HepG2 (cell line): ENCODE measurements at regions not wholly inside any gene's neighbourhood (a gene's known extent, or its start where the extent isn't known, plus 50 kb on each side); places are given as distances from the start of the nearest gene placed in this dataset.

ENCODE experiments used
- ATAC-seq: fragments of 200-7000 bp; cut with Tn5 transposase; 3 replicates; pipeline ENCODE4 v1.9.1; 2020; ENCODE audit warnings: mild to moderate bottlenecking, moderate library complexity
- BruUV-seq: library from RNA; stranded (reverse); fragments of 400-500 nt; replicated peaks from 2 replicates; lab custom pipeline; 2021; lab: Mats Ljungman, UMichigan
- CTCF ChIA-PET: fragments of 300-600 bp; formaldehyde crosslinking; extraction: SDS; loops from one replicate; lab custom pipeline; 2021; ENCODE audit warnings: low total read pairs, inconsistent platforms, low intra/inter-chr PET ratio; lab: Yijun Ruan, JAX
- POLR2A ChIA-PET: fragments of 350-600 bp; sonication (Branson Sonifier 250); formaldehyde crosslinking; loops from one replicate; lab custom pipeline; 2020; ENCODE audit warnings: antibody characterized with exemption, inconsistent platforms; lab: Yijun Ruan, JAX
- DNase-seq: peaks from one replicate; pipeline ENCODE4 v3.0.0-alpha.2; 2015; ENCODE audit warnings: low spot score
- FAIRE-seq: peaks from 3 replicates; lab custom pipeline; 2011; peaks lifted over from hg19 to GRCh38; lab: Jason Lieb, UNC
- H2AFZ ChIP-seq: one replicate; pipeline ENCODE4 v1.6.1; 2011; ENCODE audit warnings: low read length, inconsistent platforms
- H3K27ac ChIP-seq: fragments of 300-600 bp; 3 replicates; pipeline ENCODE4 v1.8.0; 2011; ENCODE audit warnings: mixed run types, mild to moderate bottlenecking, mixed read lengths, low read length, inconsistent platforms; ENCODE audit not compliant: insufficient read depth; ENCODE audit errors: extremely low read length
- H3K27me3 ChIP-seq, 2 experiments: fragments of 200-600 bp in 1 of 2; 2 replicates in 1 of 2; 3 replicates in 1 of 2; pipeline versions ENCODE4 v1.6.0 to v1.8.0; 2011; ENCODE audit warnings: low read length in 2 of 2, mild to moderate bottlenecking in 2 of 2, moderate library complexity in 2 of 2, inconsistent platforms in 1 of 2; ENCODE audit not compliant: insufficient read depth in 2 of 2, control insufficient read depth in 1 of 2
- H3K36me3 ChIP-seq, 2 experiments: fragments of 200-600 bp in 1 of 2; replicated peaks in 1 of 2; 2 replicates in 1 of 2; 3 replicates in 1 of 2; pipeline versions ENCODE4 v1.5.1 to v1.8.0; 2011; ENCODE audit warnings: low read length in 2 of 2, inconsistent platforms in 1 of 2; ENCODE audit not compliant: insufficient read depth in 2 of 2, control insufficient read depth in 1 of 2
- H3K4me1 ChIP-seq: 2 replicates; pipeline ENCODE4 v1.5.1; 2012; ENCODE audit warnings: low read length, inconsistent platforms; ENCODE audit not compliant: insufficient read depth
- H3K4me2 ChIP-seq: 2 replicates; pipeline ENCODE4 v1.6.0; 2011; ENCODE audit warnings: low read depth, low read length, inconsistent platforms
- H3K4me3 ChIP-seq, 3 experiments: fragments of 200-600 bp in 1 of 3; sonication (generic), shearing (Covaris generic) in 1 of 3; replicated peaks in 1 of 3; 2 replicates each; pipeline ENCODE4 v1.5.1; 2011 to 2016; ENCODE audit warnings: low read length in 3 of 3, inconsistent platforms in 2 of 3, low read depth in 2 of 3, mild to moderate bottlenecking in 2 of 3, control low read depth in 1 of 3, mixed read lengths in 1 of 3; ENCODE audit not compliant: insufficient read depth in 1 of 3
- H3K79me2 ChIP-seq: one replicate; pipeline ENCODE4 v1.6.1; 2011; ENCODE audit warnings: low read length, inconsistent platforms; ENCODE audit not compliant: insufficient read depth
- H3K9ac ChIP-seq: 2 replicates; pipeline ENCODE4 v1.6.0; 2011; ENCODE audit warnings: mild to moderate bottlenecking, low read depth, low read length, inconsistent platforms; ENCODE audit not compliant: insufficient read depth
- H3K9me3 ChIP-seq: 2 replicates; pipeline ENCODE4 v1.5.1; 2012; ENCODE audit warnings: mild to moderate bottlenecking, low read length
- H4K20me1 ChIP-seq: 2 replicates; pipeline ENCODE4 v1.6.0; 2011; ENCODE audit warnings: inconsistent platforms, mild to moderate bottlenecking, low read length, moderate library complexity; ENCODE audit not compliant: insufficient read depth
- DNMT1 ChIP-seq: sonication (generic); formaldehyde crosslinking; IDR thresholded peaks from 2 replicates; pipeline ENCODE4 v1.5.1; 2020; ENCODE audit warnings: mild to moderate bottlenecking, missing genetic modification reagents
- GZF1 ChIP-seq: sonication (generic); formaldehyde crosslinking; IDR thresholded peaks from 2 replicates; pipeline ENCODE4 v1.5.1; 2020; ENCODE audit warnings: mild to moderate bottlenecking, missing genetic modification reagents
- MAFK ChIP-seq, 2 experiments: IDR thresholded peaks in 1 of 2; conservative IDR thresholded peaks in 1 of 2; 2 replicates each; pipeline ENCODE4 v1.6.1; 2011; ENCODE audit warnings: improper control_type of control experiment in 2 of 2, low read length in 2 of 2
- SALL2 ChIP-seq: sonication (generic); formaldehyde crosslinking; IDR thresholded peaks from 2 replicates; pipeline ENCODE4 v1.8.1; 2023; ENCODE audit warnings: mild to moderate bottlenecking, missing genetic modification reagents, inconsistent platforms
- TEF ChIP-seq: sonication (generic); formaldehyde crosslinking; IDR thresholded peaks from 2 replicates; pipeline ENCODE4 v1.5.0; 2020; ENCODE audit warnings: missing genetic modification reagents
- ZNF337 ChIP-seq: sonication (generic); formaldehyde crosslinking; IDR thresholded peaks from 2 replicates; pipeline ENCODE4 v1.5.1; 2020; ENCODE audit warnings: missing genetic modification reagents, low read depth, mild to moderate bottlenecking, borderline replicate concordance
- ZNF704 ChIP-seq: sonication (generic); formaldehyde crosslinking; IDR thresholded peaks from 2 replicates; pipeline ENCODE4 v1.8.1; 2023; ENCODE audit warnings: mild to moderate bottlenecking, inconsistent platforms, moderate library complexity, missing genetic modification reagents, borderline replicate concordance
- WGBS: methylation state at CpG from one replicate; pipeline ENCODE4 v1.1.6; 2017; ENCODE audit warnings: low lambda C conversion rate; 5-methylcytosine and 5-hydroxymethylcytosine counted together
- in situ Hi-C: cut with HindIII; loops from 2 replicates; pipeline ENCODE4 v1.10.0; 2017; ENCODE audit warnings: low pct_unique_long_range_greater_than_20kb; ENCODE audit not compliant: extremely low pct_ligation_motif_present
- intact Hi-C: fragments of 100-400 bp; cut with micrococcal nuclease; formaldehyde crosslinking; loops from one replicate; pipeline ENCODE4 v1.10.0; 2022; ENCODE audit not compliant: unreplicated experiment

- no peak for TF ChIP-seq TEF (CRISPR knock-in tag)
- no peak for TF ChIP-seq DNMT1 (CRISPR knock-in tag)
- no peak for TF ChIP-seq GZF1 (CRISPR knock-in tag)
- no peak for TF ChIP-seq ZNF704
- TF ChIP-seq SALL2 (CRISPR knock-in tag) = no peak
Measured at GRCh38 chr18:55064760-55065159, 105.5 kb upstream of the CCDC68 start (continued).

- CTCF ChIA-PET = no interaction called here
- H4K20me1 ChIP-seq = no peaks in the 10 kb centered on the region
- no peak overlapping the region for H3K27ac ChIP-seq
- WGBS = 14% methylated on average over 4 of the region's 4 CpGs
- no peak overlapping the region for H3K4me2 ChIP-seq
- ATAC-seq (no peak), FAIRE-seq (no peak), DNase-seq (no peak)
- no peaks in the 10 kb centered on the region for H3K27me3 ChIP-seq
- no peaks in the 10 kb centered on the region for H3K4me1 ChIP-seq
- intact Hi-C loops (no loop called here), in situ Hi-C loops (no loop called here)
- POLR2A ChIA-PET = no interaction called here
- H3K9me3 ChIP-seq = no peaks in the 10 kb centered on the region
- H3K9ac ChIP-seq = no peak overlapping the region
- TF ChIP-seq ZNF337 = no peak
- peak; percentile 15 to 54; a peak in 2 of 4 replicates for TF ChIP-seq MAFK (conservative IDR thresholded peaks at IDR 0.05 in 1 of 2, IDR thresholded peaks at IDR 0.05 in 1 of 2; ENCODE audit: low read length in 2 of 2)
- no peak overlapping the region for H3K4me3 ChIP-seq
- no peaks in the 10 kb centered on the region for H3K79me2 ChIP-seq
- no TSS peak for BruUV-seq
- H2AFZ ChIP-seq = no peak overlapping the region
- no peaks in the 10 kb centered on the region for H3K36me3 ChIP-seq
Measured at GRCh38 chr18:55064073-55064472, 104.8 kb upstream of the CCDC68 start.
